HEK293 (cell line): ENCODE measurements at regions not wholly inside any gene's neighbourhood (a gene's known extent, or its start where the extent isn't known, plus 50 kb on each side); places are given as distances from the start of the nearest gene placed in this dataset.

Source experiments
- CTCF ChIA-PET: fragments of 350-600 bp; formaldehyde crosslinking; extraction: SDS; loops from one replicate; lab custom pipeline; 2021; ENCODE audit warnings: antibody characterized with exemption; lab: Yijun Ruan, JAX
- POLR2A ChIA-PET: fragments of 300-600 bp; formaldehyde crosslinking; extraction: SDS; loops from one replicate; lab custom pipeline; 2020; ENCODE audit warnings: antibody characterized with exemption, inconsistent platforms; lab: Yijun Ruan, JAX
- H3K27ac ChIP-seq: fragments of 200-500 bp; sonication (Bioruptor generic); 2 replicates; pipeline ENCODE4 v1.5.1; 2014; ENCODE audit warnings: low read depth, low read length, control low read depth, inconsistent platforms; ENCODE audit errors: extremely low read depth
- H3K36me3 ChIP-seq, 2 experiments: fragments of 200-500 bp in 1 of 2; sonication (Bioruptor generic) in 1 of 2; 1 replicate in 1 of 2; 2 replicates in 1 of 2; pipeline ENCODE4 v1.5.1; 2014 to 2017; ENCODE audit warnings: inconsistent platforms in 2 of 2, low read length in 2 of 2; ENCODE audit not compliant: control insufficient read depth in 2 of 2, insufficient read depth in 1 of 2
- H3K4me1 ChIP-seq: fragments of 200-500 bp; sonication (Bioruptor generic); 2 replicates; pipeline ENCODE4 v1.5.1; 2014; ENCODE audit warnings: mild to moderate bottlenecking, low read length, inconsistent platforms; ENCODE audit not compliant: control insufficient read depth, insufficient read depth
- H3K4me3 ChIP-seq: 2 replicates; pipeline ENCODE4 v1.5.1; 2011; ENCODE audit warnings: low read depth, mild to moderate bottlenecking, control low read depth, low read length, moderate library complexity
- H3K9me3 ChIP-seq: fragments of 200-500 bp; sonication (Bioruptor generic); 2 replicates; pipeline ENCODE4 v1.5.1; 2014; ENCODE audit warnings: low read depth, low read length, inconsistent platforms; ENCODE audit not compliant: control insufficient read depth, insufficient read depth
- GLIS1 ChIP-seq: fragments of 450-650 bp; formaldehyde crosslinking; IDR thresholded peaks from 2 replicates; pipeline ENCODE4 v1.5.1; 2016; ENCODE audit warnings: missing biosample characterization, missing genetic modification characterization
- GLIS2 ChIP-seq: fragments of 450-650 bp; formaldehyde crosslinking; IDR thresholded peaks from 2 replicates; pipeline ENCODE4 v1.5.1; 2016; ENCODE audit warnings: missing biosample characterization, missing genetic modification characterization
- REPIN1 ChIP-seq: fragments of 450-650 bp; formaldehyde crosslinking; IDR thresholded peaks from 2 replicates; pipeline ENCODE4 v1.5.1; 2017; ENCODE audit warnings: missing biosample characterization, missing genetic modification characterization, low read depth
- SETDB1 ChIP-seq: IDR thresholded peaks from one replicate; pipeline ENCODE4 v1.6.1; 2017; ENCODE audit warnings: mild to moderate bottlenecking, low read length, moderate library complexity, mixed read lengths; ENCODE audit not compliant: insufficient read length
- ZBTB48 ChIP-seq: fragments of 450-650 bp; formaldehyde crosslinking; IDR thresholded peaks from 2 replicates; pipeline ENCODE4 v1.5.1; 2016; ENCODE audit warnings: missing biosample characterization, missing genetic modification characterization
- ZBTB8A ChIP-seq: fragments of 450-650 bp; formaldehyde crosslinking; IDR thresholded peaks from 2 replicates; pipeline ENCODE4 v1.5.1; 2016; ENCODE audit warnings: missing biosample characterization, missing genetic modification characterization
- ZFP3 ChIP-seq: fragments of 450-650 bp; formaldehyde crosslinking; IDR thresholded peaks from 2 replicates; pipeline ENCODE4 v1.5.1; 2016; ENCODE audit warnings: low read depth, missing biosample characterization, missing genetic modification characterization
- ZFP69B ChIP-seq: fragments of 450-650 bp; formaldehyde crosslinking; IDR thresholded peaks from 2 replicates; pipeline ENCODE4 v1.5.1; 2016; ENCODE audit warnings: missing biosample characterization, missing genetic modification characterization
- ZNF132 ChIP-seq: fragments of 450-650 bp; formaldehyde crosslinking; IDR thresholded peaks from 2 replicates; pipeline ENCODE4 v1.5.1; 2017; ENCODE audit warnings: missing biosample characterization, missing genetic modification characterization, borderline replicate concordance
- ZNF221 ChIP-seq: fragments of 450-650 bp; formaldehyde crosslinking; IDR thresholded peaks from 2 replicates; pipeline ENCODE4 v1.5.1; 2017; ENCODE audit warnings: missing biosample characterization, missing genetic modification characterization, borderline replicate concordance
- ZNF354C ChIP-seq: fragments of 450-650 bp; formaldehyde crosslinking; IDR thresholded peaks from 2 replicates; pipeline ENCODE4 v1.5.1; 2016; ENCODE audit warnings: missing biosample characterization, missing genetic modification characterization, low read depth, borderline replicate concordance
- ZNF394 ChIP-seq: fragments of 450-650 bp; formaldehyde crosslinking; IDR thresholded peaks from 2 replicates; pipeline ENCODE4 v1.5.1; 2016; ENCODE audit warnings: missing biosample characterization, missing genetic modification characterization, mild to moderate bottlenecking, moderate library complexity, borderline replicate concordance
- ZNF529 ChIP-seq: fragments of 450-650 bp; formaldehyde crosslinking; IDR thresholded peaks from 2 replicates; pipeline ENCODE4 v1.5.1; 2017; ENCODE audit warnings: missing genetic modification characterization, missing biosample characterization; ENCODE audit not compliant: insufficient replicate concordance
- ZNF701 ChIP-seq: fragments of 450-650 bp; formaldehyde crosslinking; IDR thresholded peaks from 2 replicates; pipeline ENCODE4 v1.5.1; 2016; ENCODE audit warnings: missing biosample characterization, missing genetic modification characterization
- TF ChIP-seq, protein P1 (sequence below): fragments of 450-650 bp; IDR thresholded peaks from 2 replicates; pipeline ENCODE4 v1.5.1; 2018; ENCODE audit warnings: missing biosample characterization, missing genetic modification characterization
- TF ChIP-seq, protein P2 (sequence below): fragments of 450-650 bp; formaldehyde crosslinking; IDR thresholded peaks from 2 replicates; pipeline ENCODE4 v1.5.1; 2016; ENCODE audit warnings: missing biosample characterization, missing genetic modification characterization
- TF ChIP-seq, protein P3 (sequence below): fragments of 450-650 bp; formaldehyde crosslinking; IDR thresholded peaks from 2 replicates; pipeline ENCODE4 v1.5.1; 2017; ENCODE audit warnings: missing biosample characterization, missing genetic modification characterization

DNA sequence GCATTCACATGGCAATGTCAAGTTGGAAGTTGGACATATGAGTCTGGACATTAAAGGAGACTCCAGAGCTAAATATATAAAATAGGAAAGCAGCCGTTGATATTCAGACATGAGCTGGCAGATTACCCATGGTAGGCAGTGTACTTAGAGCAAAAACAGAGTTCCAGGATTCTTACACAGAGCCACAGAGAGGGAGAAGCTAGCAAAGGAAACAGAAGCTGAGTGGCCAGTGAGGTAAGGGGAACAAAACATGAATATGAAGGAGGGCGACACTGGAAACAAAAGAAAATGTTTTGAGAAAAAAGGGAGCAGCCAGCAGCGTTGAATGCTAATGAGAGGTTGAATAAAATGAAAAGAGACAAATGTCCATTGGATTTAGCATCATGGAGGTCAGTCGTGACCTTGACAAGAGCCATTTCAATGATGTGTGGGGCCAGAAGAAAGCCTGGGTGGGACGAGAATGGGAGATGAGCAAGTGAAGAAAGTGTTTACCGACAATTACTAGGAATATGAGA lies 198.4 kb downstream of the POU4F1 start (continued):
- TF ChIP-seq, protein P1, sequence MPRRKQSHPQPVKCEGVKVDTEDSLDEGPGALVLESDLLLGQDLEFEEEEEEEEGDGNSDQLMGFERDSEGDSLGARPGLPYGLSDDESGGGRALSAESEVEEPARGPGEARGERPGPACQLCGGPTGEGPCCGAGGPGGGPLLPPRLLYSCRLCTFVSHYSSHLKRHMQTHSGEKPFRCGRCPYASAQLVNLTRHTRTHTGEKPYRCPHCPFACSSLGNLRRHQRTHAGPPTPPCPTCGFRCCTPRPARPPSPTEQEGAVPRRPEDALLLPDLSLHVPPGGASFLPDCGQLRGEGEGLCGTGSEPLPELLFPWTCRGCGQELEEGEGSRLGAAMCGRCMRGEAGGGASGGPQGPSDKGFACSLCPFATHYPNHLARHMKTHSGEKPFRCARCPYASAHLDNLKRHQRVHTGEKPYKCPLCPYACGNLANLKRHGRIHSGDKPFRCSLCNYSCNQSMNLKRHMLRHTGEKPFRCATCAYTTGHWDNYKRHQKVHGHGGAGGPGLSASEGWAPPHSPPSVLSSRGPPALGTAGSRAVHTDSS (tag by site-specific recombination), result no peak
- TF ChIP-seq GLIS1 (no peak), ZNF221 (tag by site-specific recombination) (no peak)

DNA sequence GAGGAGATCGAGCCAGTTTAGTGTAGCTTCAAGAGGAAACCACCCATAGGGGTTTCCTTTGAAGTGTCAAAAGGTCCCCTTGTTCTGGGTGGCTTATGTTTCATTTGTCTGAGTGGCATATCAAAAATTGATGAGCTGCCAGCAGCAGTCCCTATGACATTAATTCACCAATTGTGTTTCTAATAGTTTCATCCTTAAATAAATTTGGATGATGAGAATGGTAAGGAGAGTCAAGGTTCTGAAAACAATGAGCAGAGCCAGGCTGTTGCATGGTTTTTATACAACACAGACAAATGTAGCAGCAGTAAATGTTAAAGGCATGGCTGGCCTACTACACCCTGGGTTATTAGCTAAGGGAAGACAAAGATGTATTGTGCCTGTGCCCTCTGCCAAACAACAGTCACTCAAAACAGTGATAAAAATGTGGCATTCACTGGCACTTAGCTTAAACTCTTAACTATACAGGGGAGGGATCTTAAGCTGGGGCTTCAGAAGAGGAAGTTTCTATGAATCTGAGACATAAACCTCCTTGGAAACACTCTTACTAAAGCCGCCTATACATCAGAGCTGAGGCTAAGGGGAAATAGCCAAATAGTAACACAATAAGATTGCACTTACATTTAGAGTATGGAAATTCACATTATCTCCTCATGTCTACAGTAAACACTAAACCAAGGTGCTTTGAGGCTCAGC lies 200.5 kb downstream of the POU4F1 start:
- no peaks in the 10 kb centered on the region for H3K4me1 ChIP-seq
- POLR2A ChIA-PET, result no interaction called here
- H3K27ac ChIP-seq, result no peak overlapping the region
- CTCF ChIA-PET, result interaction anchor here (0.6 kb wide), 1 partner anchor 82 kb away, joined by 3 read pairs; no protein-coding TSS in a partner anchor
- TF ChIP-seq REPIN1 (tag by site-specific recombination) (no peak), ZNF529 (tag by site-specific recombination) (no peak), ZNF394 (tag by site-specific recombination) (no peak), ZNF354C (no peak), ZBTB8A (no peak), ZNF132 (tag by site-specific recombination) (no peak)
- TF ChIP-seq, protein P2, sequence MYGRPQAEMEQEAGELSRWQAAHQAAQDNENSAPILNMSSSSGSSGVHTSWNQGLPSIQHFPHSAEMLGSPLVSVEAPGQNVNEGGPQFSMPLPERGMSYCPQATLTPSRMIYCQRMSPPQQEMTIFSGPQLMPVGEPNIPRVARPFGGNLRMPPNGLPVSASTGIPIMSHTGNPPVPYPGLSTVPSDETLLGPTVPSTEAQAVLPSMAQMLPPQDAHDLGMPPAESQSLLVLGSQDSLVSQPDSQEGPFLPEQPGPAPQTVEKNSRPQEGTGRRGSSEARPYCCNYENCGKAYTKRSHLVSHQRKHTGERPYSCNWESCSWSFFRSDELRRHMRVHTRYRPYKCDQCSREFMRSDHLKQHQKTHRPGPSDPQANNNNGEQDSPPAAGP (tag by site-specific recombination), result no peak
- no peaks in the 10 kb centered on the region for H3K9me3 ChIP-seq
- H3K4me3 ChIP-seq, result no peak overlapping the region
- H3K36me3 ChIP-seq, result no peaks in the 10 kb centered on the region

DNA sequence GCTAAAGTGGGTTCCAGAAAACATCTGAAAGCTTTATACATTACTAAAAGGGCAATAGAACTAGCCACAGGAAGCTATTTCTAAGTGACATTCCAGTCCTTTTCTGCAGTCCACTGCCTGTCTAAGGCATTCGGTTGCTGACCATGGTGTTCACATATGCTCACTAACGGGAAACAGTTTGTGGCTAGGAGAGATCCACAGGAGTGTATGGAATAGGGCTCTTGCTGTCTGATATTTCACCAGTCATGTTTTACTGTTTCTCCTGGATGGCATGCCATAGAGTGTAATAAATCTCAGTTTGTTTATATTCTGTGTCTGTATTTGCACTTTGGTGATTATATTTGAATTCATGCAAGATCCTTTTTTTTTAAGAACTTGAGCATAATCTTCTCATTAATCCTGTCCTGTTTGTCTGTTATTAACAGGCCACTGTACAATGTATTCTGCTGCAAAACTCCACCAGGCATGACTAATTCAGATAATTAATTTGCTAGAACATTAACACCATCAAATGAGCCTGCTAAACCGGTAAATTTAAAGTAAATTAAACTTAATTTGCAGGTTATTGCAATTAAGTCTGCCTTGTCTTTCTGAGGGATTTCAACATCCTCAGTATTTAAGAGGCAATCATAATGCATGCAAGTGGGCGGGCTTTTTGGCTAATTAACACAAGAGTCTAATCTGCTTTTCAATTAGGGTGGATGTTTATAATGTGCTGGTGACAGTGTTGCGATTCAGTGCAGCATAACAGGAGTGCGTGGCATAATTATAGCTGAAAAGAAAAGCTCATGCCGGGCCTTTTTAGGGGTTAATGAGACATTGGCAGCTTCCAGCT lies 201.3 kb downstream of the POU4F1 start:
- no peak for TF ChIP-seq GLIS2
- no peak for TF ChIP-seq ZFP69B (tag by site-specific recombination)
- TF ChIP-seq ZFP3, result no peak
- no peak for TF ChIP-seq ZNF701 (tag by site-specific recombination)
- ChIA-PET POLR2A (no interaction called here), CTCF (no interaction called here)

DNA sequence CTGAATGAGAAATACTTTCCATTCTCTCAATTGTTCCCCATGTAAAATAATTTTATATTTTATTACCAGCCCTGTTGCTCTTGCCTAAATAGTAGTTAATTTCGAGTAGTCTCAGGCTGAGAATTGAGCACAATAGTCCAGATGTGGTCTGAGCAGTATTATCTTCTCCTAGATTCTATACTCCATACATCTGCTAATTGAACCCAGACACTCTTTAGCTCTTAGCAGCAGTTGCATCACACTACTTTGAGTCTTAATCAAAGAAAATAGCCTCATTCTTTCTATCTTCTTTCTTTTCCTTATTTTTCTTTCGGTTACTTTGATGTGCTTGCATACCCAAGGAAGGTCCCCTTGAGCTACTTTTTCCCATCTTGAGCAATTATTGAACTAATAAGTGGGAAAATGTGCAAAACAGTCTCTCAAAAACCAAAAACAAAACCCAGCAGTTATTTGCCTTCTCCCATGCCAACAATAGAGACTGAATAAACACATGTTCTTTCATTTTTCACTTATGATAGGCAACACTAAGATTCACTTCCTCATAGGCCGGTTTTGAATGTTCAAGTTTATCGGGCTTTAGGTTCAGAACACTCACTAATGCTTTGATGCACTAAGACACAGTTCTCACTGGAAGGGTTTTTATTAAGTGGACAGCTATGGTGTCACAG lies 204.5 kb downstream of the POU4F1 start:
- H3K9me3 ChIP-seq, result no peaks in the 10 kb centered on the region
- H3K27ac ChIP-seq, result no peak overlapping the region
- H3K36me3 ChIP-seq, result no peaks in the 10 kb centered on the region
- CTCF ChIA-PET, result no interaction called here
- no peak overlapping the region for H3K4me3 ChIP-seq
- TF ChIP-seq SETDB1 (no peak), ZBTB48 (tag by site-specific recombination) (no peak)
- TF ChIP-seq, protein P3, sequence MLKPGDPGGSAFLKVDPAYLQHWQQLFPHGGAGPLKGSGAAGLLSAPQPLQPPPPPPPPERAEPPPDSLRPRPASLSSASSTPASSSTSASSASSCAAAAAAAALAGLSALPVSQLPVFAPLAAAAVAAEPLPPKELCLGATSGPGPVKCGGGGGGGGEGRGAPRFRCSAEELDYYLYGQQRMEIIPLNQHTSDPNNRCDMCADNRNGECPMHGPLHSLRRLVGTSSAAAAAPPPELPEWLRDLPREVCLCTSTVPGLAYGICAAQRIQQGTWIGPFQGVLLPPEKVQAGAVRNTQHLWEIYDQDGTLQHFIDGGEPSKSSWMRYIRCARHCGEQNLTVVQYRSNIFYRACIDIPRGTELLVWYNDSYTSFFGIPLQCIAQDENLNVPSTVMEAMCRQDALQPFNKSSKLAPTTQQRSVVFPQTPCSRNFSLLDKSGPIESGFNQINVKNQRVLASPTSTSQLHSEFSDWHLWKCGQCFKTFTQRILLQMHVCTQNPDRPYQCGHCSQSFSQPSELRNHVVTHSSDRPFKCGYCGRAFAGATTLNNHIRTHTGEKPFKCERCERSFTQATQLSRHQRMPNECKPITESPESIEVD (tag by site-specific recombination), result no peak
- POLR2A ChIA-PET, result no interaction called here
- H3K4me1 ChIP-seq, result no peaks in the 10 kb centered on the region

More for the DNA sequence above, 201.3 kb downstream of the POU4F1 start:
- no peak overlapping the region for H3K4me3 ChIP-seq
- no peak overlapping the region for H3K27ac ChIP-seq
- H3K36me3 ChIP-seq, result no peaks in the 10 kb centered on the region
- H3K4me1 ChIP-seq, result no peaks in the 10 kb centered on the region
- H3K9me3 ChIP-seq, result no peaks in the 10 kb centered on the region
